ENCODE measurements at regions not wholly inside any gene's neighbourhood (a gene's known extent, or its start where the extent isn't known, plus 50 kb on each side); places are given as distances from the start of the nearest gene placed in this dataset.
A peak's percentile ranks its signal among the peaks of the same experiment; 100 is the strongest.

DNA sequence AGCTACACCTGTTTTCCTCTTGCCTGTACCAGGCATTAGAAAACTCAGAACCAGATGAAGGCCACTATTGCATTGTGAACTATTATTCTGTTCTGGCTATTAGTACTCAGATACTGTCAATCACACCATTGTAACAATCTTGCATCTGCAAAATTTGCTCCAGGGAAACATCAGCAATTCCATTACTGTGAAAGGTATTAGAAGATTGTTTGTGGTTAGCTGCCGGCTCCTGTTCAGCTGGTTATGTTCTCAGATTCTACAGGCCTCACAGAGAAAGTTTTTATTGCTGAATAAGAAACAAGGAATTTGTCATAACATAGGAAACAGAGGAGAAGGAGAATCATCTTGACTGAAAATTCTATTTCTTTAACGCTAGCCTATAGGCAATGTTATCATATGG, 179.9 kb downstream of the PLOD2 start:
- Histone ChIP-seq H3K4me3 (ENCODE audit: low read depth, low read length) (no peak overlapping the region), H3K27me3 (replicated peaks) (no peaks in the 10 kb centered on the region), H3K36me3 (replicated peaks) (no peaks in the 10 kb centered on the region), H3K27ac (no peak overlapping the region)
- TF ChIP-seq, protein P1, sequence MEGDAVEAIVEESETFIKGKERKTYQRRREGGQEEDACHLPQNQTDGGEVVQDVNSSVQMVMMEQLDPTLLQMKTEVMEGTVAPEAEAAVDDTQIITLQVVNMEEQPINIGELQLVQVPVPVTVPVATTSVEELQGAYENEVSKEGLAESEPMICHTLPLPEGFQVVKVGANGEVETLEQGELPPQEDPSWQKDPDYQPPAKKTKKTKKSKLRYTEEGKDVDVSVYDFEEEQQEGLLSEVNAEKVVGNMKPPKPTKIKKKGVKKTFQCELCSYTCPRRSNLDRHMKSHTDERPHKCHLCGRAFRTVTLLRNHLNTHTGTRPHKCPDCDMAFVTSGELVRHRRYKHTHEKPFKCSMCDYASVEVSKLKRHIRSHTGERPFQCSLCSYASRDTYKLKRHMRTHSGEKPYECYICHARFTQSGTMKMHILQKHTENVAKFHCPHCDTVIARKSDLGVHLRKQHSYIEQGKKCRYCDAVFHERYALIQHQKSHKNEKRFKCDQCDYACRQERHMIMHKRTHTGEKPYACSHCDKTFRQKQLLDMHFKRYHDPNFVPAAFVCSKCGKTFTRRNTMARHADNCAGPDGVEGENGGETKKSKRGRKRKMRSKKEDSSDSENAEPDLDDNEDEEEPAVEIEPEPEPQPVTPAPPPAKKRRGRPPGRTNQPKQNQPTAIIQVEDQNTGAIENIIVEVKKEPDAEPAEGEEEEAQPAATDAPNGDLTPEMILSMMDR (IDR thresholded peaks at IDR 0.05; ENCODE audit: low read depth, low read length, missing control alignments): no peak
- DNase-seq: peak; percentile 13
- in situ Hi-C loops (cut with HindIII; ENCODE audit: low pct_ligation_motif_present, low sequenced_read_pairs): no loop called here

DNA sequence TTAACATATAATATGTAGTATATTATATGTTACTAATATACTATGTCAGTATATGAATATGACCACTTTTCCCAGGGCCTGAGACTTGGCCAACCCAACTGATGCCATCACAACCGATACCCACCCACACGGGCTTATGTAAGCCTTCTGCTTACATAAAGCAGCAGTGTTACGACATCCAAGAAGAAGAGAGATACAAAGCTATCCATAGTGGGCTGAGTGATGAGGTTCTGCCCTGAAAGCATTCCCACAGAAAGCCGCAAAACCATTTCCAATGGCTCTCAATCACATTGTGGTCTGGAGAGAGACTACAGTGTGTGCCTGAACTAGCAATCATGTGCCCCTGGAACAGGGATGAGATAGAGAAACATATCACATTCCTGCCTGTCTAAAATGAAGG, 177.9 kb downstream of the PLOD2 start:
- TF ChIP-seq, protein P1 (IDR thresholded peaks at IDR 0.05; ENCODE audit: low read depth, low read length, missing control alignments): no peak
- no peak overlapping the region for H3K4me3 ChIP-seq (ENCODE audit: low read depth, low read length)
- no peak for DNase-seq
- no peaks in the 10 kb centered on the region for H3K36me3 ChIP-seq (replicated peaks)
- no peaks in the 10 kb centered on the region for H3K27me3 ChIP-seq (replicated peaks)
- in situ Hi-C loops (cut with HindIII; ENCODE audit: low pct_ligation_motif_present, low sequenced_read_pairs): no loop called here
- no peak overlapping the region for H3K27ac ChIP-seq
